HG03571 (cell line): ENCODE measurements at regions not wholly inside any gene's neighbourhood (a gene's known extent, or its start where the extent isn't known, plus 50 kb on each side); places are given as distances from the start of the nearest gene placed in this dataset.
"Not testable (repeated sequence)": the region's sequence is repeated elsewhere in the genome, so short reads cannot be mapped to it uniquely, and the experiment has no call there.

ENCODE experiments used
- ATAC-seq: cut with Tn5 transposase; IDR thresholded peaks from one replicate; pipeline ENCODE4 v1.9.1; 2021; ENCODE audit not compliant: unreplicated experiment

DNA sequence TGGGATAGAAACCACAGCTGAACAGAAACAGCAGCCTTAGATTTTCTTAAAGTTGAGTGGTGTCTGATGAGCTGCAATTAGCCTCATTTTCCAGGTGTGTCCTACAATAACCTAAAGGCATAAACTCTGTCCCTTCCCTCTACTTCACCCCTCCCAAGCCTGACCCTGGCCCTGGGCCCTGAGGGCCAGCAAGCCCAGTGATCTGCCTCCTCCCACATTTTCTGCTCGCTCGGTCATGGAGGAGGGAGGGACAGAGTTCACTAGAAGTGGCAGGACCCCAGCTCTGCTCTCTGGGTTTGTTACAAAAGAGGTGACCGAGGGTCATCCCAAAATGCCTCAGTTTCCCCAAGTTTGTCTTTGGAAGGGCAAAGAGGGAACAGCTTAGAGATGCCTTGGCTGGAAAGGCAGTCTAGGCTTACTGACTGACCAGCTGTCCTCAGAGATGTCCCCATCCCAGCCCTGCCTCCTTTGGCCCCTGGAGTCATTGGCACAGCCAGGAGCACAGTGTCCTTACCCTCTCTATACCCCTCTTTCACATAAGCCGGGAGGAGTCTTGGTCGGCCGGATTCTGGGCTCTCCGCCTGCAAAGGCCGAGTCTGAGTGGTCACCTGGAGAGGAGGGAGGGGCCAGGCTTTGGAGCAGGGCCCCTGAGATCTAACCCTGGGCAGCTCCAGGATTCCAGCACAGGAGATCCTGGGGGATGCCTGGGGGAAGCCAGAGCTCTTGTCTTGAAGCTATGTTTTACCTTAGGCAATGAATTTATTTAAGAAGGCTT is 172.7 kb downstream of the PTPRU start:
- no peak for ATAC-seq

GRCh38 chr1:29406814-29407213 is 170.5 kb downstream of the PTPRU start:
- ATAC-seq: no peak

- not testable (repeated sequence) for ATAC-seq
Measured at GRCh38 chr1:29400203-29400602, 163.9 kb downstream of the PTPRU start.

- ATAC-seq: no peak
Measured at GRCh38 chr1:29399465-29399864, 163.1 kb downstream of the PTPRU start.

DNA sequence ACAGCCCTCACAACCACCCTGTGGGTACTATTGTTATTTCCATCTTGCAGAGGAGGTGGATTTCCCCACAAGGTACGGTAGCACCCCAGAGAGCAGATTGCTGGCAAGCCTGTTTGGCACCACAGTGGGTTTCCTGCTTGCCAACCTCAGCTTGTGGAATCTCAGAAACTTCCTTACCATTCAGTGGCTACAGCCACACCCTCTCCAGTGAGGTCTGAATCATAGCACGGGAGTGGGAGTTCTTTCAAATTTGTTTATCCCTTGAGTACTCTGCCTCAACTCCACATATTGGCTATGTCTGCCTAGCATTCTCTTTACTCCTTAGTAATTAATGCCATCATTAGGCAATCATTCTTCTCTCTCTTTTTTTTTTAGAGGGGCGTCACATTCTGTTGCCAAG is 162.1 kb downstream of the PTPRU start:
- no peak for ATAC-seq

GRCh38 chr1:29397981-29398380 is 161.7 kb downstream of the PTPRU start:
- ATAC-seq: no peak

DNA sequence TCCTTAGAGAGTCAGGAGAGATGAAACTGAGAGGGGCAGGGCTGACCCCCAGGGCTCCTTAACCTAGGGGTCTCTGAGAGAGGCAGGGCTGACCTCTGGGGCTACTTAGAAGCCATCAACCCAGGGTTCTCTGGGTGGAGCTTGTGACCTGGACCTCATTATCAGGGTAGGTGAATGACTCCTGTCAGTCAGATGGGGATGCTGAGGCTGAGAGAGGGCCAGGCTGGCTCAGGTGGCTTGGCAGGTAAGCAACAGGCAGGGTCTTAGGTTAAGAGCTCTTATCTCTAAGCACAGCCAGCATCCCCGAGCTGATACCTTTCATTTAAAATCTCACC is 160.9 kb downstream of the PTPRU start:
- no peak for ATAC-seq

DNA sequence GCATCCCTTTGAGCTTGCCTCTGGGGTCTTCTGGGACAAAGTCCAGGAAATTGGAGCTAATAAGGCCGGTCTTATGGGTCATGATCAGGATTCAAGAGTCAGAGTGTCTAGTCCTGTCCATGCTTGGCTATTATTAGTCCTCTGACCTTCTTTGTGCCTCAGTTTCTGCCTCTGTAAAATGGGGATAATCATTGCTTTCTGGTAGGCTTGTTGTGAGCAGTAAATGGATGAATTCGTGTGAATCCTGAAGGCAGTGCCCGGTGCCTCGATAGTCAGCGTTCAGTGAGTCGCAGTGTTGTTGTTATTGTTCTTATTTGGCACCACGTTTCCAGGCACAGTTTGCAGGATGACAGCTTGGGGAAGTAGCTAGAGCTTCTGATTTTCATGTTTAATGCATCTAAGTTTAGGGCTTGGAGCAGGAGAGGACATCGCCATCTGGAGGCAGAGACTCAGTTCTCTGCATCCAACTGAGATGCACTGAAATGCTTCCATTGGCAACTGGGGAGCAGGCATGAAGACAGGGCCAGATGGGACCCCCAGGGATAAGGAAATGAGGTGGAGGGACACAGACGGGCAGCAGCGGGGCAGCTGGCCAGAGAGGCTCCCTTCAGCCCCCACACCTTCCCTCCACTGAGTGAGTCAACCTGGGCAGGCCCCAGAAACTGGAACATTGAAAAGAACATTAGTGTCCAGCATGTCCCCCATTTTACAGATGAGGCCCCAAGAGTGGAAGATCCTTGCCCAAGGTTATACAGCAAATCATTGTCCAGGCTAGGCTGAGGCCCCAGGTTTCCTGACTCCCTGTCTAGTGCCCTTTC is 160.3 kb downstream of the PTPRU start:
- ATAC-seq: no peak

DNA sequence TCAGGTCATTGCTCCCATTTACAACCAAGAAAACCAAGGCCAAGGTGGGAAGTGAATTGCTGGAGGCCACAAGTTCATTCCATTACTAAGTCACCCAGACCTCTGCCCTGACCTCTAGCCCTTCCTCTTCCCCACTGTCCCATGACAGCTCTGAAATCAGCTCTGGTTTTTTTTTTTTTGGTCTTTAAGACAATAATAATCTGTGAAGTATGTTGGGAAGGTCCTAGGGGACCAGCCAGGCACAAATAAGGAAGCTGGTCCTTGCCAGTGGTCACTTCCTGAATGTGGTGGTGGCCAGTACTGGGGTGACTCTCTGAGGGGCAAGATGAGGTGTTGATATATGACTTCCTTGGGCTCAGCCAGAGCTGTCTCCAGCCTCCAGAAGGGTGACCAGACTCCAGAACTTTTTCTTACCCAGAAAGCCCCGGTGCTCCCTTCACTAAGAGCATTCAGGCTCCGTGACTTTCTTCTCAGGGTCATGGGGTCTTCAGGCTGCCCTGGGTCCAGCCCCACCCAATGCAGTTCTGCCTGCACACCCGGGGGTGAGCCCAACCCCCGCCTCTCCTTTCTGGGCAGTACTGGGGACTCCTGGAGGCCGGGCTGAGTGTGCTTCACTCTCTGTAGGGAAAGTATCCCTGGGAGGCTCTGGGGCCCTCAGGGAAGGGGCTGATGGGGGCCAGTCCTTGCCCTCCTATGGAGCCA is 159.6 kb downstream of the PTPRU start:
- ATAC-seq: no peak

DNA sequence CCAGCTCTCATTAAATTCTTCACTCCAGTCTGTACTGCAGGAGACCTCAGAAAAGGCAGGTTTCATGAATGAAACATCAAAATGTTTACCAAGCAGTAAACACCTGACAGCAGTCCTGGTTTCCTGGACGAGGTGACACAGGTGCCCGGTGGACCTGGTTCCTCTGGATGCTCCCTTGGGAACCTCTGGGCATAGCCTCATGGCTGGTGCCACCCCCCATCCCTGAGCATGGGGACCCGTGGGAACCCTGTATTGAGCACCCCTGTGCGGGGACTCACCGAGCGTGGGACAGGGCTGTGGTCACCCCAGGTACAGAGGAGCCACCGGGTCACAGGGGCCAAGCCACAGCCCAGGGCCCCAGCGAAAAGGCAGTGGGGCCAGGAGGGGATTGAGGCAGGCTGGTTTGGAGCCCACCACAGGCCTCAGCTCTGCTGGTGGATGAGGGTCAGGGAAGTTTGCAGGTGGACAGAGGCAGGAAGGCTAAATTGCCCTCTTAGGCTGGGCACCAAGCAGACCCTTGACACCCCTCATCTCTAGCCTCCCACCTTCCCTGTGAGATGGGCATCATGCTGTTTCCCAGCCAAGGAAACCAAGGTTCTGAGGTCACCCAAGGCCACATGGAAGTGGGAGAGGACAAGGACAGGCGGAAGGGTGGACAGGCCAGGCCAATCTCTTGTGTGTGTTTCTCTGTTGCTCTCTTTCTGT is 158.4 kb downstream of the PTPRU start:
- no peak for ATAC-seq

GRCh38 chr1:29393451-29393826 is 157.1 kb downstream of the PTPRU start:
- no peak for ATAC-seq

- ATAC-seq: no peak
Measured at GRCh38 chr1:29392486-29393450, 156.4 kb downstream of the PTPRU start.

DNA sequence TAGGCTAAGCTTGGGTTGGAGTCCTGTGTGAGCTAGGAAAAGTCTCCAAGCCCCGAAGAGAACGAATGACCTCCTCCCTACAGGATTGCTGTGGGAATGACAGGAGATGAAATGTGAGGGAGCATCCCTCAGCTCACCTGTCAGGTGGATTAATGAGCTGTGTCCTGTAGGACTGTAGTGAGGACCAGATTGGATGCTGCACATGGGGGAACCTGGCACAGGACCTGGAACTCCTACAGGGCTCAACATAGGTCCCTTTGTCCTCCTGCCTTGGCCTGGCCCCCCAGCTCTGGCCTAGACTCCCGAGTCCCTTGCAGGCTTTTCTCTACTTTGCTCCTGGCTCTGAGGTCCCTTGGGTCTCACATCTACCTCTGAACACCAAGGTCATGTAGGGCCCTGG is 155.7 kb downstream of the PTPRU start:
- ATAC-seq: no peak

GRCh38 chr1:29391362-29391880 is 155.1 kb downstream of the PTPRU start:
- ATAC-seq: no peak

GRCh38 chr1:29390491-29391361 is 154.4 kb downstream of the PTPRU start:
- no peak for ATAC-seq

GRCh38 chr1:29390075-29390474 is 153.8 kb downstream of the PTPRU start:
- no peak for ATAC-seq

GRCh38 chr1:29389533-29390041 is 153.3 kb downstream of the PTPRU start:
- no peak for ATAC-seq

- ATAC-seq: no peak
Measured at GRCh38 chr1:29388884-29389283, 152.6 kb downstream of the PTPRU start.

GRCh38 chr1:29388170-29388569 is 151.8 kb downstream of the PTPRU start:
- ATAC-seq: no peak
